Caco-2 (cell line): ENCODE measurements at regions not wholly inside any gene's neighbourhood (a gene's known extent, or its start where the extent isn't known, plus 50 kb on each side); places are given as distances from the start of the nearest gene placed in this dataset.
A peak's percentile ranks its signal among the peaks of the same experiment; 100 is the strongest.
"Not testable (repeated sequence)": the region's sequence is repeated elsewhere in the genome, so short reads cannot be mapped to it uniquely, and the experiment has no call there.

Experiments
- BruUV-seq: library from RNA; stranded (reverse); fragments of 400-500 nt; replicated peaks from 2 replicates; lab custom pipeline; 2021; lab: Mats Ljungman, UMichigan
- CTCF ChIA-PET: fragments of 300-600 bp; sonication (Branson Sonifier 250); formaldehyde crosslinking; loops from one replicate; lab custom pipeline; 2022; ENCODE audit warnings: antibody characterized with exemption; lab: Charles Lee
- POLR2A ChIA-PET: fragments of 300-600 bp; sonication (Branson Sonifier 250); formaldehyde crosslinking; loops from one replicate; lab custom pipeline; 2022; ENCODE audit warnings: antibody characterized with exemption; lab: Charles Lee
- DNase-seq, 2 experiments: peaks; one replicate each; pipeline versions ENCODE4 v3.0.0 to v3.0.0-alpha.2; 2020 to 2022
- H3K27me3 ChIP-seq: replicated peaks from 2 replicates; pipeline ENCODE4 v1.6.0; 2011; ENCODE audit warnings: low read length; ENCODE audit not compliant: control insufficient read depth, insufficient read depth
- H3K36me3 ChIP-seq: 2 replicates; pipeline ENCODE4 v1.5.1; 2011; ENCODE audit warnings: low read length; ENCODE audit not compliant: control insufficient read depth, insufficient read depth
- H3K4me1 ChIP-seq: fragments of 250-450 bp; sonication (Bioruptor Pico); 2 replicates; pipeline ENCODE4 v1.5.1; 2020; ENCODE audit warnings: mild to moderate bottlenecking
- H3K4me3 ChIP-seq: 2 replicates; pipeline ENCODE4 v1.5.1; 2011; ENCODE audit warnings: low read depth, mild to moderate bottlenecking, control low read depth, low read length
- H3K9me3 ChIP-seq: fragments of 250-450 bp; sonication (Bioruptor Pico); 2 replicates; pipeline ENCODE4 v1.5.1; 2020; ENCODE audit warnings: mild to moderate bottlenecking, moderate library complexity
- H3K27ac Mint-ChIP-seq: one replicate; pipeline ENCODE4 v1.8.0; 2022; ENCODE audit warnings: mixed read lengths; ENCODE audit not compliant: unreplicated experiment
- H3K27me3 Mint-ChIP-seq: one replicate; pipeline ENCODE4 v1.8.0; 2022; ENCODE audit warnings: mixed read lengths; ENCODE audit not compliant: insufficient read depth, unreplicated experiment
- H3K36me3 Mint-ChIP-seq: one replicate; pipeline ENCODE4 v1.8.0; 2022; ENCODE audit warnings: mild to moderate bottlenecking, mixed read lengths; ENCODE audit not compliant: insufficient read depth, unreplicated experiment
- H3K4me1 Mint-ChIP-seq: one replicate; pipeline ENCODE4 v1.8.0; 2022; ENCODE audit warnings: low read depth, mixed read lengths; ENCODE audit not compliant: unreplicated experiment
- H3K4me3 Mint-ChIP-seq: one replicate; pipeline ENCODE4 v1.8.0; 2022; ENCODE audit warnings: mild to moderate bottlenecking, moderate library complexity, mixed read lengths; ENCODE audit not compliant: unreplicated experiment
- H3K9me3 Mint-ChIP-seq: one replicate; pipeline ENCODE4 v1.8.0; 2022; ENCODE audit warnings: mixed read lengths; ENCODE audit not compliant: unreplicated experiment
- intact Hi-C: fragments of 100-400 bp; cut with micrococcal nuclease; formaldehyde crosslinking; loops from one replicate; pipeline ENCODE4 v1.10.0; 2022; ENCODE audit not compliant: unreplicated experiment
- TF ChIP-seq, protein P1 (sequence below), 2 experiments: fragments of 200-600 bp in 1 of 2; IDR thresholded peaks; 1 replicate in 1 of 2; 2 replicates in 1 of 2; pipeline versions ENCODE4 v1.5.1 to v1.8.0; 2011 to 2022; ENCODE audit warnings: antibody characterized with exemption in 1 of 2, control low read depth in 1 of 2, inconsistent platforms in 1 of 2, low read depth in 1 of 2, low read length in 1 of 2, mild to moderate bottlenecking in 1 of 2, moderate library complexity in 1 of 2; ENCODE audit not compliant: insufficient read depth in 1 of 2, severe bottlenecking in 1 of 2, unreplicated experiment in 1 of 2

DNA sequence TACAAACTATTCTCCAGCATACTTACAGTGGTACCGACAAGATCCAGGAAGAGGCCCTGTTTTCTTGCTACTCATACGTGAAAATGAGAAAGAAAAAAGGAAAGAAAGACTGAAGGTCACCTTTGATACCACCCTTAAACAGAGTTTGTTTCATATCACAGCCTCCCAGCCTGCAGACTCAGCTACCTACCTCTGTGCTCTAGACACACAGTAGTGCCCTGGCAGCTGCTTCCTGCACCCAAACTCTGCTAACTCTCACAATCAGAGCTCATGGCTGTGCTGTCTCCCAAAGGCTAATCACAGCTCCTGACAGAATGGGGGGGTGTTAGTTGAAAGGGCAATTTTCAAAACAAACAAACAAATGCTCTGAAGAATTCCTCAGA, 95.2 kb upstream of the OR4E1 start:
- no peak overlapping the region for H3K27ac Mint-ChIP-seq
- Histone ChIP-seq H3K36me3 (no peaks in the 10 kb centered on the region), H3K27me3 (no peaks in the 10 kb centered on the region), H3K9me3 (peaks cover 1% of the 10 kb centered on the region; the same call in 1 of the 2 replicates), H3K4me1 (0 out of 2 replicates have a peak, but pooled peaks cover 6% of the 10 kb centered on the region), H3K4me3 (no peak overlapping the region)
- DNase-seq: no peak
- peaks cover 5% of the 10 kb centered on the region for H3K27me3 Mint-ChIP-seq
- H3K4me3 Mint-ChIP-seq: no peak overlapping the region
- intact Hi-C loops: loop anchor here (1.0 to 10.0 kb wide), 2 partner anchors 56 to 96 kb away; no protein-coding TSS in a partner anchor
- POLR2A ChIA-PET: no interaction called here
- BruUV-seq: no TSS peak
- H3K4me1 Mint-ChIP-seq: peaks cover 7% of the 10 kb centered on the region
- TF ChIP-seq, protein P1, sequence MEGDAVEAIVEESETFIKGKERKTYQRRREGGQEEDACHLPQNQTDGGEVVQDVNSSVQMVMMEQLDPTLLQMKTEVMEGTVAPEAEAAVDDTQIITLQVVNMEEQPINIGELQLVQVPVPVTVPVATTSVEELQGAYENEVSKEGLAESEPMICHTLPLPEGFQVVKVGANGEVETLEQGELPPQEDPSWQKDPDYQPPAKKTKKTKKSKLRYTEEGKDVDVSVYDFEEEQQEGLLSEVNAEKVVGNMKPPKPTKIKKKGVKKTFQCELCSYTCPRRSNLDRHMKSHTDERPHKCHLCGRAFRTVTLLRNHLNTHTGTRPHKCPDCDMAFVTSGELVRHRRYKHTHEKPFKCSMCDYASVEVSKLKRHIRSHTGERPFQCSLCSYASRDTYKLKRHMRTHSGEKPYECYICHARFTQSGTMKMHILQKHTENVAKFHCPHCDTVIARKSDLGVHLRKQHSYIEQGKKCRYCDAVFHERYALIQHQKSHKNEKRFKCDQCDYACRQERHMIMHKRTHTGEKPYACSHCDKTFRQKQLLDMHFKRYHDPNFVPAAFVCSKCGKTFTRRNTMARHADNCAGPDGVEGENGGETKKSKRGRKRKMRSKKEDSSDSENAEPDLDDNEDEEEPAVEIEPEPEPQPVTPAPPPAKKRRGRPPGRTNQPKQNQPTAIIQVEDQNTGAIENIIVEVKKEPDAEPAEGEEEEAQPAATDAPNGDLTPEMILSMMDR (IDR thresholded peaks at IDR 0.05; ENCODE audit: insufficient read depth in 1 of 2, low read depth in 1 of 2, low read length in 1 of 2, severe bottlenecking in 1 of 2, unreplicated experiment in 1 of 2): no peak
- CTCF ChIA-PET: interaction anchor here (1.2 to 1.5 kb wide), 2 partner anchors 46 to 83 kb away, joined by 3 to 7 read pairs; no protein-coding TSS in a partner anchor
- H3K9me3 Mint-ChIP-seq: peaks cover 10% of the 10 kb centered on the region
- no peaks in the 10 kb centered on the region for H3K36me3 Mint-ChIP-seq

DNA sequence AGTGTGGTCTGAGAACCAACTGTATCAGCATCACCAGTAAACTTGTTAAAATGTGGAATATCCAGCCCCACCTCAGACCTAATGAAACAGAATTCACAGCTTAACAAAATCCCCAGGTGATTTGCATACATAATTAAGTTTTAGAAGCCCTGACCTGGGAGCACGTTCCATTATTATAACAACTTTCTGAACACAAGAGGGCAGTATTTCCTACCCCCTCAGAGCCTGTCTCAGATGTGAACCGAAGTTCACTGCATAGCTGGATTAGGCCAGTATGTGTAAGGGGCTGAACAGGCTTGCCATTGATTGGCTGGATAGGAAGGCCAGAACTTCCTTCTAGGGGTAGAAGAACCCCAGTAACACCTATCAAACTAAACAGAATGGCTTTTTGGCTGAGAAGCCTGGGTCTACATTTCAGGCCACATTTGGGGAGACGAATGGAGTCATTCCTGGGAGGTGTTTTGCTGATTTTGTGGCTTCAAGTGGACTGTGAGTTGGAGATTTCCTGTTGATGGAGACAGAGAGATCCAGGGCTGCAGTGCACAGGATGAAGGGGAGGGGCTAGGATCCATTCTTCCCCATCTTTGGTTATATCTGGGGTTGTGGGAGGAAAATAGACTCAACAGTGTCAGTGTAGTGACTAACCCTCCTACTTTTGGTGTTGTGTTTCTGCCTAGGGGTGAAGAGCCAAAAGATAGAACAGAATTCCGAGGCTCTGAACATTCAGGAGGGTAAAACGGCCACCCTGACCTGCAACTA, 94.7 kb upstream of the OR4E1 start:
- Mint-ChIP-seq H3K9me3 (peaks cover 8% of the 10 kb centered on the region), H3K27ac (no peak overlapping the region), H3K4me3 (no peak overlapping the region), H3K36me3 (no peaks in the 10 kb centered on the region), H3K4me1 (peaks cover 7% of the 10 kb centered on the region), H3K27me3 (peaks cover 5% of the 10 kb centered on the region)
- 0 out of 2 replicates have a peak, but pooled peaks cover 6% of the 10 kb centered on the region for H3K4me1 ChIP-seq
- no peaks in the 10 kb centered on the region for H3K36me3 ChIP-seq
- H3K9me3 ChIP-seq: no peaks in the 10 kb centered on the region; the same call in 1 of the 2 replicates
- no TSS peak for BruUV-seq
- ChIA-PET POLR2A (no interaction called here), CTCF (interaction anchor here (0.5 to 1.5 kb wide), 7 partner anchors 13 to 194 kb away, joined by 3 to 7 read pairs (median 4); no protein-coding TSS in a partner anchor)
- no peaks in the 10 kb centered on the region for H3K27me3 ChIP-seq
- TF ChIP-seq, protein P1 (IDR thresholded peaks at IDR 0.05; ENCODE audit: insufficient read depth in 1 of 2, low read depth in 1 of 2, low read length in 1 of 2, severe bottlenecking in 1 of 2, unreplicated experiment in 1 of 2): peak; percentile 52 to 58
- DNase-seq: peak in 1 of 2 experiments; percentile 22
- intact Hi-C loops: loop anchor here (1.0 to 10.0 kb wide), 2 partner anchors 57 to 97 kb away; no protein-coding TSS in a partner anchor
- no peak overlapping the region for H3K4me3 ChIP-seq

DNA sequence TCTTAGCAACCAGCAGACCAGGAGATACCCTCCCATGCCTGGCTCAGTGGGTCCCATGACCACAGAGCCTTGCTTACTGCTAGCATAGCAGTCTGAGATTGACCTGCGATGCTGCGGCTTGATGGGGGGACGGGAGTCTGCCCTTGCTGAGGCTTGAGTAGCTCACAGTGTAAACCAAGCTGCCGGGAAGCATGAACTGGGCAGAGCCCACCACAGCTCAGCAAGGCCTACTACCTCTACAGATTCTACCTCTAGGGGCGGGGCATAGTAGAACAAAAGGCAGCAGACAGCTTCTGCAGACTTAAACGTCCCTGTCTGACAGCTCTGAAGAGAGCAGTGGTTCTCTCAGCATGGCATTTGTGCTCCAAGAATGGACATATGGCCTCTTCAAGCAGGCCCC, 86.7 kb upstream of the OR4E1 start:
- POLR2A ChIA-PET, CTCF ChIA-PET: not testable (repeated sequence)

More for the DNA sequence above, 86.7 kb upstream of the OR4E1 start:
- H3K27me3 Mint-ChIP-seq: peaks cover 14% of the 10 kb centered on the region
- H3K36me3 Mint-ChIP-seq, H3K4me1 ChIP-seq, H3K9me3 ChIP-seq, H3K4me1 Mint-ChIP-seq, H3K27me3 ChIP-seq, BruUV-seq, H3K9me3 Mint-ChIP-seq, H3K36me3 ChIP-seq, DNase-seq, H3K4me3 Mint-ChIP-seq, H3K4me3 ChIP-seq, H3K27ac Mint-ChIP-seq: not testable (repeated sequence)
- intact Hi-C loops: loop anchor here (10.0 kb wide), 1 partner anchor 104 kb away; no protein-coding TSS in a partner anchor
